HL-60 (cell line): ENCODE measurements at regions not wholly inside any gene's neighbourhood (a gene's known extent, or its start where the extent isn't known, plus 50 kb on each side); places are given as distances from the start of the nearest gene placed in this dataset.

ENCODE experiments used
- DNase-seq, 2 experiments: peaks; one replicate each; pipeline ENCODE4 v3.0.0-alpha.2; 2010 to 2020; ENCODE audit warnings: low read depth in 1 of 2, low spot score in 1 of 2
- H3K27ac ChIP-seq: fragments of 250-450 bp; sonication (Bioruptor Pico); replicated peaks from 2 replicates; pipeline ENCODE4 v1.5.1; 2020; ENCODE audit warnings: mild to moderate bottlenecking, moderate library complexity
- H3K27me3 ChIP-seq: fragments of 250-450 bp; sonication (Bioruptor Pico); 2 replicates; pipeline ENCODE4 v1.5.1; 2021; ENCODE audit warnings: mild to moderate bottlenecking, moderate library complexity; ENCODE audit not compliant: insufficient read depth, poor library complexity, severe bottlenecking
- H3K4me3 ChIP-seq: replicated peaks from 2 replicates; pipeline ENCODE4 v1.5.1; 2011; ENCODE audit warnings: mild to moderate bottlenecking, control low read depth, low read length; ENCODE audit not compliant: insufficient read depth
- CTCF ChIP-seq: IDR thresholded peaks from one replicate; pipeline ENCODE4 v1.5.1; 2011; ENCODE audit warnings: low read length, control low read depth, inconsistent platforms; ENCODE audit not compliant: insufficient read depth
- GABPA ChIP-seq: IDR thresholded peaks from 2 replicates; pipeline ENCODE4 v1.6.1; 2012; ENCODE audit warnings: low read depth
- POLR2AphosphoS5 ChIP-seq: IDR thresholded peaks from 2 replicates; pipeline ENCODE4 v1.6.1; 2012; ENCODE audit warnings: low read depth
- REST ChIP-seq: IDR thresholded peaks from 2 replicates; pipeline ENCODE4 v1.6.1; 2012; ENCODE audit warnings: low read depth; ENCODE audit not compliant: insufficient replicate concordance
- SPI1 ChIP-seq: IDR thresholded peaks from 2 replicates; pipeline ENCODE4 v1.6.1; 2012; ENCODE audit warnings: low read depth, mild to moderate bottlenecking, borderline replicate concordance

GRCh38 chr5:118486647-118487225 lies 501.6 kb downstream of the DTWD2 start:
- no peak for TF ChIP-seq CTCF
- TF ChIP-seq GABPA = no peak
- TF ChIP-seq SPI1 = no peak
- no peak for TF ChIP-seq POLR2AphosphoS5
- no peaks in the 10 kb centered on the region for H3K27me3 ChIP-seq
- DNase-seq = no peak
- no peak overlapping the region for H3K27ac ChIP-seq
- H3K4me3 ChIP-seq = no peak overlapping the region

- no peak for DNase-seq
- H3K27ac ChIP-seq = no peak overlapping the region
- H3K27me3 ChIP-seq = no peaks in the 10 kb centered on the region
- no peak for TF ChIP-seq POLR2AphosphoS5
- no peak for TF ChIP-seq REST
- TF ChIP-seq GABPA = no peak
- no peak for TF ChIP-seq CTCF
- TF ChIP-seq SPI1 = no peak
- no peak overlapping the region for H3K4me3 ChIP-seq
These were observed 509.1 kb downstream of the DTWD2 start for GRCh38 chr5:118479285-118479684.

- DNase-seq = no peak
- no peak overlapping the region for H3K4me3 ChIP-seq
- no peak overlapping the region for H3K27ac ChIP-seq
- no peaks in the 10 kb centered on the region for H3K27me3 ChIP-seq
- TF ChIP-seq CTCF = no peak
- TF ChIP-seq POLR2AphosphoS5 = no peak
- no peak for TF ChIP-seq REST
- no peak for TF ChIP-seq GABPA
- TF ChIP-seq SPI1 = no peak
These were observed 509.5 kb downstream of the DTWD2 start for GRCh38 chr5:118478852-118479251.

GRCh38 chr5:118468085-118468484 lies 520.3 kb downstream of the DTWD2 start:
- Histone ChIP-seq H3K4me3 (no peak overlapping the region), H3K27ac (no peak overlapping the region), H3K27me3 (no peaks in the 10 kb centered on the region)
- no peak for TF ChIP-seq REST
- no peak for TF ChIP-seq GABPA
- TF ChIP-seq POLR2AphosphoS5 = no peak
- no peak for TF ChIP-seq SPI1
- no peak for TF ChIP-seq CTCF
- no peak for DNase-seq
